Endothelial cell of umbilical vein (primary cell): ENCODE measurements at regions not wholly inside any gene's neighbourhood (a gene's known extent, or its start where the extent isn't known, plus 50 kb on each side); places are given as distances from the start of the nearest gene placed in this dataset.

Experiments used
- EZH2 ChIP-seq: IDR thresholded peaks from 2 replicates; pipeline ENCODE4 v1.6.1; 2012; ENCODE audit warnings: borderline replicate concordance, low read depth, mild to moderate bottlenecking, moderate library complexity, low read length, inconsistent platforms; ENCODE audit not compliant: severe bottlenecking
- FOS ChIP-seq: IDR thresholded peaks from 2 replicates; pipeline ENCODE4 v1.6.1; 2011; ENCODE audit warnings: mild to moderate bottlenecking, low read length, moderate library complexity, borderline replicate concordance; ENCODE audit not compliant: insufficient read depth
- JUN ChIP-seq: IDR thresholded peaks from 2 replicates; pipeline ENCODE4 v1.6.1; 2011; ENCODE audit warnings: borderline replicate concordance, low read depth; ENCODE audit not compliant: insufficient read length, insufficient read depth
- MYC ChIP-seq: IDR thresholded peaks from one replicate; pipeline ENCODE4 v1.6.1; 2011; ENCODE audit warnings: mild to moderate bottlenecking, low read depth, low read length
- POLR2A ChIP-seq: IDR thresholded peaks from 2 replicates; pipeline ENCODE4 v1.6.1; 2012; ENCODE audit warnings: low read depth, mild to moderate bottlenecking, control low read depth, low read length
- POLR2AphosphoS5 ChIP-seq: IDR thresholded peaks from 2 replicates; pipeline ENCODE4 v1.6.1; 2012; ENCODE audit warnings: low read depth, mild to moderate bottlenecking, control low read depth, low read length, moderate library complexity; ENCODE audit not compliant: insufficient read depth
- TF ChIP-seq, protein P1 (sequence below), 2 donors: IDR thresholded peaks; 1 replicate in 1 of 2; 2 replicates in 1 of 2; pipeline ENCODE4 v1.5.1; 2011; ENCODE audit warnings: low read length in 2 of 2, mild to moderate bottlenecking in 2 of 2, moderate library complexity in 2 of 2, control low read depth in 1 of 2, inconsistent platforms in 1 of 2, low read depth in 1 of 2; ENCODE audit not compliant: insufficient read depth in 1 of 2; ENCODE audit errors: extremely low read depth in 1 of 2
- TF ChIP-seq, protein P2 (sequence below): IDR thresholded peaks from 2 replicates; pipeline ENCODE4 v1.6.1; 2011; ENCODE audit not compliant: insufficient read depth, insufficient read length

DNA sequence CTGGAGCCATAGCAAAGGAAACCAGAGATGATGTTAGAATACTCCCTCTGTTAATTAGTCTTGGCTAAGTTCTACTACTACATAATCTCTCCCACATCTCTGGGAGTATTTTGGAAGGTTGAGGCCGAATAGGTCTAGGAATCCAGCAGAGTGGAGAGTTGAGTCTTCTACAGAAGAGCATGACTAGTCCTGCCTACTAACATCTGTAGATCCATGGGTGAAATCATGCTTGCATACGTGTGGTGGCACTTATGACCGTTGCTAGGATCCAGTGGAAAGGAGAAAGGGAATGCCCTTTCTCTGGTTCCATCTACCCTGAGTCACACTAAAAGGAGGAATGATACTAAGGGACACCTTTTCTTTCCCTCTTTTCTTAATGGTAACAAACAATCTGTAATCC lies 425.4 kb downstream of the KDM5D start:
- TF ChIP-seq FOS (no peak), EZH2 (no peak), POLR2A (no peak), JUN (no peak), POLR2AphosphoS5 (no peak), MYC (no peak)
- TF ChIP-seq, protein P1, sequence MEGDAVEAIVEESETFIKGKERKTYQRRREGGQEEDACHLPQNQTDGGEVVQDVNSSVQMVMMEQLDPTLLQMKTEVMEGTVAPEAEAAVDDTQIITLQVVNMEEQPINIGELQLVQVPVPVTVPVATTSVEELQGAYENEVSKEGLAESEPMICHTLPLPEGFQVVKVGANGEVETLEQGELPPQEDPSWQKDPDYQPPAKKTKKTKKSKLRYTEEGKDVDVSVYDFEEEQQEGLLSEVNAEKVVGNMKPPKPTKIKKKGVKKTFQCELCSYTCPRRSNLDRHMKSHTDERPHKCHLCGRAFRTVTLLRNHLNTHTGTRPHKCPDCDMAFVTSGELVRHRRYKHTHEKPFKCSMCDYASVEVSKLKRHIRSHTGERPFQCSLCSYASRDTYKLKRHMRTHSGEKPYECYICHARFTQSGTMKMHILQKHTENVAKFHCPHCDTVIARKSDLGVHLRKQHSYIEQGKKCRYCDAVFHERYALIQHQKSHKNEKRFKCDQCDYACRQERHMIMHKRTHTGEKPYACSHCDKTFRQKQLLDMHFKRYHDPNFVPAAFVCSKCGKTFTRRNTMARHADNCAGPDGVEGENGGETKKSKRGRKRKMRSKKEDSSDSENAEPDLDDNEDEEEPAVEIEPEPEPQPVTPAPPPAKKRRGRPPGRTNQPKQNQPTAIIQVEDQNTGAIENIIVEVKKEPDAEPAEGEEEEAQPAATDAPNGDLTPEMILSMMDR (IDR thresholded peaks at IDR 0.05; ENCODE audit: extremely low read depth in 1 of 2, insufficient read depth in 1 of 2, low read depth in 1 of 2, low read length in 2 of 2), result no peak
- TF ChIP-seq, protein P2, sequence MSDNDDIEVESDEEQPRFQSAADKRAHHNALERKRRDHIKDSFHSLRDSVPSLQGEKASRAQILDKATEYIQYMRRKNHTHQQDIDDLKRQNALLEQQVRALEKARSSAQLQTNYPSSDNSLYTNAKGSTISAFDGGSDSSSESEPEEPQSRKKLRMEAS, result no peak
